ENCODE measurements at regions not wholly inside any gene's neighbourhood (a gene's known extent, or its start where the extent isn't known, plus 50 kb on each side); places are given as distances from the start of the nearest gene placed in this dataset.

GRCh38 chr9:79428422-79428821 is 143.3 kb upstream of the TLE4 start:
- H3K4me1 Mint-ChIP-seq, result peaks cover 8% of the 10 kb centered on the region
- TF ChIP-seq EZH2phosphoT487 (IDR thresholded peaks at IDR 0.05) (no peak), EZH2 (IDR thresholded peaks at IDR 0.05) (no peak), CTCF (IDR thresholded peaks at IDR 0.05) (no peak)
- H3K4me1 ChIP-seq, result no peaks in the 10 kb centered on the region
- H3K27ac ChIP-seq, result no peak overlapping the region
- H3K36me3 ChIP-seq, result no peaks in the 10 kb centered on the region
- no peaks in the 10 kb centered on the region for H3F3A ChIP-seq (ENCODE audit: low read depth)
- DNase-seq (ENCODE audit: low spot score), result no peak
- no peaks in the 10 kb centered on the region for H3K79me2 ChIP-seq (ENCODE audit: low read depth)
- H3K36me3 Mint-ChIP-seq, result peaks cover 8% of the 10 kb centered on the region
- peaks cover 5% of the 10 kb centered on the region for H3K9me3 ChIP-seq (ENCODE audit: low read depth)
- no peaks in the 10 kb centered on the region for H4K20me1 ChIP-seq (ENCODE audit: low read depth)
- no peaks in the 10 kb centered on the region for H3K27me3 ChIP-seq
- peaks cover 27% of the 10 kb centered on the region for H3K9me3 Mint-ChIP-seq
- H2AFZ ChIP-seq (replicated peaks), result no peak overlapping the region
- no peak overlapping the region for H3K4me3 ChIP-seq
- no peak overlapping the region for H3K4me3 Mint-ChIP-seq
- H3K27ac Mint-ChIP-seq, result no peak overlapping the region
- H3K9ac ChIP-seq, result no peak overlapping the region
- H3K27me3 Mint-ChIP-seq (ENCODE audit: insufficient read depth, low read depth), result no peaks in the 10 kb centered on the region
- H3K4me2 ChIP-seq, result no peak overlapping the region

GRCh38 chr9:79430619-79431018 is 141.1 kb upstream of the TLE4 start:
- Histone ChIP-seq H3K27me3 (no peaks in the 10 kb centered on the region), H3K27ac (no peak overlapping the region), H3K4me3 (no peak overlapping the region), H3F3A (ENCODE audit: low read depth) (no peaks in the 10 kb centered on the region), H3K79me2 (ENCODE audit: low read depth) (no peaks in the 10 kb centered on the region), H3K9me3 (ENCODE audit: low read depth) (peaks cover under 1% of the 10 kb centered on the region), H3K36me3 (no peaks in the 10 kb centered on the region), H3K4me2 (no peak overlapping the region), H2AFZ (replicated peaks) (no peak overlapping the region), H3K9ac (no peak overlapping the region), H3K4me1 (no peaks in the 10 kb centered on the region), H4K20me1 (ENCODE audit: low read depth) (no peaks in the 10 kb centered on the region)
- no peak overlapping the region for H3K4me3 Mint-ChIP-seq
- no peak overlapping the region for H3K27ac Mint-ChIP-seq
- H3K36me3 Mint-ChIP-seq, result peaks cover 8% of the 10 kb centered on the region
- TF ChIP-seq EZH2 (IDR thresholded peaks at IDR 0.05), result no peak
- no peak for TF ChIP-seq CTCF (IDR thresholded peaks at IDR 0.05)
- no peak for TF ChIP-seq EZH2phosphoT487 (IDR thresholded peaks at IDR 0.05)
- peaks cover 8% of the 10 kb centered on the region for H3K4me1 Mint-ChIP-seq
- H3K27me3 Mint-ChIP-seq (ENCODE audit: insufficient read depth, low read depth), result no peaks in the 10 kb centered on the region
- H3K9me3 Mint-ChIP-seq, result peaks cover 16% of the 10 kb centered on the region
- DNase-seq (ENCODE audit: low spot score), result no peak

GRCh38 chr9:79431019-79431679 is 140.6 kb upstream of the TLE4 start:
- Mint-ChIP-seq H3K36me3 (peaks cover 4% of the 10 kb centered on the region), H3K4me1 (peaks cover 8% of the 10 kb centered on the region), H3K27me3 (ENCODE audit: insufficient read depth, low read depth) (no peaks in the 10 kb centered on the region), H3K9me3 (peaks cover 11% of the 10 kb centered on the region), H3K4me3 (no peak overlapping the region), H3K27ac (no peak overlapping the region)
- Histone ChIP-seq H3F3A (ENCODE audit: low read depth) (no peaks in the 10 kb centered on the region), H3K9me3 (ENCODE audit: low read depth) (no peaks in the 10 kb centered on the region), H3K4me3 (no peak overlapping the region), H3K36me3 (no peaks in the 10 kb centered on the region), H2AFZ (replicated peaks) (no peak overlapping the region), H3K4me1 (no peaks in the 10 kb centered on the region), H4K20me1 (ENCODE audit: low read depth) (no peaks in the 10 kb centered on the region), H3K79me2 (ENCODE audit: low read depth) (no peaks in the 10 kb centered on the region), H3K9ac (no peak overlapping the region), H3K27me3 (no peaks in the 10 kb centered on the region), H3K4me2 (no peak overlapping the region), H3K27ac (no peak overlapping the region)
- DNase-seq (ENCODE audit: low spot score), result no peak
- TF ChIP-seq EZH2 (IDR thresholded peaks at IDR 0.05) (no peak), CTCF (IDR thresholded peaks at IDR 0.05) (no peak), EZH2phosphoT487 (IDR thresholded peaks at IDR 0.05) (no peak)
